Tibial nerve (tissue), 3 donors: ENCODE measurements at regions not wholly inside any gene's neighbourhood (a gene's known extent, or its start where the extent isn't known, plus 50 kb on each side); places are given as distances from the start of the nearest gene placed in this dataset.
"Not testable (repeated sequence)": the region's sequence is repeated elsewhere in the genome, so short reads cannot be mapped to it uniquely, and the experiment has no call there.

Source experiments
- POLR2A ChIP-seq, 2 donors: fragments of 450-650 bp; IDR thresholded peaks; one replicate each; pipeline ENCODE4 v1.6.1; 2017; ENCODE audit warnings: antibody characterized with exemption in 2 of 2, mild to moderate bottlenecking in 2 of 2, moderate library complexity in 2 of 2
- TF ChIP-seq, protein P1 (sequence below), 5 experiments: fragments of 200-600 bp in 3 of 5; fragments of 450-650 bp in 2 of 5; sonication (generic) in 3 of 5; IDR thresholded peaks; one replicate each; pipeline ENCODE4 v1.5.1; 2016 to 2019; ENCODE audit warnings: antibody characterized with exemption in 5 of 5, mild to moderate bottlenecking in 3 of 5, moderate library complexity in 2 of 5

GRCh38 chr9:24050239-24050638 lies 224.2 kb upstream of the ELAVL2 start:
- TF ChIP-seq, protein P1, sequence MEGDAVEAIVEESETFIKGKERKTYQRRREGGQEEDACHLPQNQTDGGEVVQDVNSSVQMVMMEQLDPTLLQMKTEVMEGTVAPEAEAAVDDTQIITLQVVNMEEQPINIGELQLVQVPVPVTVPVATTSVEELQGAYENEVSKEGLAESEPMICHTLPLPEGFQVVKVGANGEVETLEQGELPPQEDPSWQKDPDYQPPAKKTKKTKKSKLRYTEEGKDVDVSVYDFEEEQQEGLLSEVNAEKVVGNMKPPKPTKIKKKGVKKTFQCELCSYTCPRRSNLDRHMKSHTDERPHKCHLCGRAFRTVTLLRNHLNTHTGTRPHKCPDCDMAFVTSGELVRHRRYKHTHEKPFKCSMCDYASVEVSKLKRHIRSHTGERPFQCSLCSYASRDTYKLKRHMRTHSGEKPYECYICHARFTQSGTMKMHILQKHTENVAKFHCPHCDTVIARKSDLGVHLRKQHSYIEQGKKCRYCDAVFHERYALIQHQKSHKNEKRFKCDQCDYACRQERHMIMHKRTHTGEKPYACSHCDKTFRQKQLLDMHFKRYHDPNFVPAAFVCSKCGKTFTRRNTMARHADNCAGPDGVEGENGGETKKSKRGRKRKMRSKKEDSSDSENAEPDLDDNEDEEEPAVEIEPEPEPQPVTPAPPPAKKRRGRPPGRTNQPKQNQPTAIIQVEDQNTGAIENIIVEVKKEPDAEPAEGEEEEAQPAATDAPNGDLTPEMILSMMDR (IDR thresholded peaks at IDR 0.05) = not testable (repeated sequence)
- not testable (repeated sequence) for TF ChIP-seq POLR2A (IDR thresholded peaks at IDR 0.05)
